GM21423 (cell line): ENCODE measurements at regions not wholly inside any gene's neighbourhood (a gene's known extent, or its start where the extent isn't known, plus 50 kb on each side); places are given as distances from the start of the nearest gene placed in this dataset.

Experiments used
- ATAC-seq: cut with Tn5 transposase; IDR thresholded peaks from one replicate; pipeline ENCODE4 v1.9.1; 2021; ENCODE audit warnings: mild to moderate bottlenecking, moderate library complexity; ENCODE audit not compliant: unreplicated experiment

GRCh38 chr3:162742159-162742717 is 1245.6 kb downstream of the OTOL1 start:
- ATAC-seq = no peak

DNA sequence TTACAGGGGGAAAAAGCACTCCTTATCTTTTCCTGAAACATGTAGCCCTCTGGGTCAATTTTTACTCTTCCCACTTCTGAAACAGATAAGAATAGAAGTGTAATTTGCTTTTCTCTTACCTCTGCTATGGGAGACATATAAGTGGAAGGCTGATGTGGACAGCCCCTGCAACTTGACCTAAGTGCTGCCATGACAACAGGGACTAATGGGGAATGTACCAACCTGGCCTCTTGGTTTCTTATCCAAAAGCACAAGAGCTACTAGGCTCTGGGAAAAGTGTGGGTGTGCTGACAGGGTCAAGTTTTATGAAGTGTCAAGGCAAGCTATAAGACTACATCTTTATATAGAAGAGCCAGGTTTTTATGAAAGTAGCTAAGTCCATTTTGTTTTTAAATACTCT is 1246.5 kb downstream of the OTOL1 start:
- no peak for ATAC-seq

DNA sequence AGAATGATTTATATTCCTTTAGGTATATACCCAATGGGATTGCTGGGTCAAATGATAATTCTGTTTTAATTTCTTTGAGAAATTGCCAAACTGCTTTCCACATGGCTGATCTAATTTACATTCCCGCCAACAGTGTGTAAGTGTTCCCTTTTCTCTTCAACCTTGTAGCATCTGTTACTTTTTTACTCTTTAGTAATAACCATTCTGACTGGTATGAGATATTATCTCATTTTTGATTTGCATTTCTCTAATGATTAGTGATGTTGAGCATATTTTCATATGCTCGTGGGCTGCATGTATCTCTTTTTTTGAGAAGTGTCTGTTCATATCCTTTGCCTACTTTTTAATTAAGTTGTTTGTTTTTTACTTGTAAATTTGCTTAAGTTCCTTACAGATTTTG is 1264.2 kb downstream of the OTOL1 start:
- ATAC-seq = no peak

DNA sequence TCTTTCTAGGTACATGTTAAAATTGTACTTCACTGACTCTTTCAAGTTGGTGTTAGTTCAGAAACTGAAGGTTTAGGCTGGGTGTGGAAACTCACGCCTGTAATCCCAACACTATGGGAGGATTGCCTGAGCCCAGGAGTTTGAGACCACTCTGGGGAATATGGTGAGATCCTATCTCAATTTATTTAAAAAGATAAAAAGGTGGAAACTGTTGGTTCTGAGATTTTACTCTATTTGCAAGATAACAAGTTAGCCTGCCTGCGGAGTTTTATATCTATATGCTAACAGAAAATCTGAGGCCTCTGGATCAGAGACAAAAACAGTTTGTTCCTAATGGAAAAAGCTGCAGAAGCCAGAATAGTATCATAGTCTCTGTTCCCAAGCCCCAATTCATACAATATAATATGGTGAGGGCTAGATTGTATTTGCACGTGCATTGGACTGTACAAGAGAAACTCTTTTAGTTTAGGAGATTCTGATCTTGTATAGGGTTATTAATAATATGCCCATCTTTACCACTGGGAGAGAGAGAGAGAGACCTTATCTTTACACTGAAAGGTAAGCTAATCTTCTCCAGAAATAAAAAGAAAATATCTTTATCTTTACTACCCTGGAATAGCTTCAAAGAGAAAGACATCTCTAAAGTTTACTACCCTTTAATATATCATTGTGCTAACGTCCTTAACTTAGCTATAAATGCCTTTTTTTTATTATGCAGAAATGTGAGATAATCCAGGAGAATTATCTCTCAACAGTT is 1267.6 kb downstream of the OTOL1 start:
- no peak for ATAC-seq

GRCh38 chr3:162764808-162765071 is 1268.1 kb downstream of the OTOL1 start:
- no peak for ATAC-seq

GRCh38 chr3:162765524-162765923 is 1268.9 kb downstream of the OTOL1 start:
- no peak for ATAC-seq

DNA sequence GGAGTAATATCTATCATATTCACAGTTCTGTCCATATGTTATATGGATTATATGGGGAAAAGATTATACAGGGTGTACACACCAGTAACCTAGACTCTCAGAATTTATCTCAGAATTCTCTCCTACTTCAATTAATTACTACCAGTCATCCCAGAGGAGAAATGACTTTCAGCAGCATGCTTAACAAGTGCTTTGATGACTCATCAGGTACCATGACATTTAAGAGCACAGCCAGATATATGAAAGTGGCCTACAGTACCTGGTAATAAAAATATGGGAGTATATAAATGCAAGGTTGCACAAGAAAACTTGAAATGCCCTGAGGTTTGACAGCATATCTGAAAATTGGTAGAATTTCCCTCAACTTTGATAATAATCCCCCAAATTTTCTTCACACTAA is 1273.0 kb downstream of the OTOL1 start:
- ATAC-seq = no peak

GRCh38 chr3:162770551-162770950 is 1273.9 kb downstream of the OTOL1 start:
- ATAC-seq = no peak

- no peak for ATAC-seq
Measured at GRCh38 chr3:162774613-162775100, 1278.0 kb downstream of the OTOL1 start.

DNA sequence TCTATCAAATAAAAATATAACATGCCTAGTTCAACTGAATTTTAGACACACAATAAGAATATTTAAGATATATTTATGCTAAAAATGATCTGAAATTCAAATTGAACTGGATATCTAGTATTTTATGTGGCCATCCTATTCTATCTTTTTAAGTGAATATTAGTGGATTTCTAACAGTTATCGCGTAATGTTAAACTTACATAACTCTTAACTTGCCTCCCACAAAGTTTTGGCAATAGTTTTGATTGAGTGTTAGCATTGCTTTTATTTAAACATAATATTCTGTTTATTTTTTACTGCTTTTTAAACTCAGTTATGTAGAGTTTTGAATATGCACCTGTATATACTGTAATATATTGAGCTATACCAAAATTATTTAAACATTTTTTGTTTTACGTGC is 1279.5 kb downstream of the OTOL1 start:
- ATAC-seq = no peak

DNA sequence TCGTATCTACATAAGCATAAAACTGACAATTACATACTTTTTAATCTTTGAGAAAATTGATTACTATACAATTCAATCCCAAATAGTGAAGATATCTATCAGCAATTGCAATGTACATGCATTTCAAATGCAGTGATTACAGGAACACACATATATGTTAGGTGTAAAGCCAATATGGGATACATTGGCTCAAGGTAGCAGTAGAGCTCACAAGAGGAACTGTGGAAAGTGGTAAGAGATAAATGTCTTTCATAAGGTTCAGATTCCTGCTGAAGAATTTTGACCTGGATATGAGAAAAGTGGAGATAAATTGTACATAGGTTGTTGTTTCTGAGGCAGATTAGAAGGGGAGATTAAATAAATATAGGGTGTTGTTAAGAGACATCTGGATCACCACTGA is 1280.5 kb downstream of the OTOL1 start:
- ATAC-seq = no peak

DNA sequence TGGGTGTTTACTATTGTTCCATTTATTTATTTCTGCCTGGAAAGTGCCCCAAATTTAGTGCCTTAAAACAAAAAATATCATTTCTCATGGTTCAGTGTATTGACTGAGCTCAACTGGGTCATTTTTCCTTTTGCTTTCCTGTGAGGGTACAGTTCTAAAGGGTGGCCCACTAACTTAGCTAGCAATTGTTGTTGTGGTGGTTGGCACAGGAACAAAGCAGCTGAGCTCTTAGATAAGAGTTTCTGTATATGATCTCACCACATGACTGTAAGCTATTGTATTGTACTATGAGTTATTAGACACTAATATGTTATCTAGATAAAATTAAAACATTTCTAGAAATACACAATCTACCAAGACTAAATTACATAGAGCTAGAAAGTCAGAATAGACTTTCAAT is 1283.7 kb downstream of the OTOL1 start:
- no peak for ATAC-seq

GRCh38 chr3:162799910-162800309 is 1303.3 kb downstream of the OTOL1 start:
- no peak for ATAC-seq

DNA sequence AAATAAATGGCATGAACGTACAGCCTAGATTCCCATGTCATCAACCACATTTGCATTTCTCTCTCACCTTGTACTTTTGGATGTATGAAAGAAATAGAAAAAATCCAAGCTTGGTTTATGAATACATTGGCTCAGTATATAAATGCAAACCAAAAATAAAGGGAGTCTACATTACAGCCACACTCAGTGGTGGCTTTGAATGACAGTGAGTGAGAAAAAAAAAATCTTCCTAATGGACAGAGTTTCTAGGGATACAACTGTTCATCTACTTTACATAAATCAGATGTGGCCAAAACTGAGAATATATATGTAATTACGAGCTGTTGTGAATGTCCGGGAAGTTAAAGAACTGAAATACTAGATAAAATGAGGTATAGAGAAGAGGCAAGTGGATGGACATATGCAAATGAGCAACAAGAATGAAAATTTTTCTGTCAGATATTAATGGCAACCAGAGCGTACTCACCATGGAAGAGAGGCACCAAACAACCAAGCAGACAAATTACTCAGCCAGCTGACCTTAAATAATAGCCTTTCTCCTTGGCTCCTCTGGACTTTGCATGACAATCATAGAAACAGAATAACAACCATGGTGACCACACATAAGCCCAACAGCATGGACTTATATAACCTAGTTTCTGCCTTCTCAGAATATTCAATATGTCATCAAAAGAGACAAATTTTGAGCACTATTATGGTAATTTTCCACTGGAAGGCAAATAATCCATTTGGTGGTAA is 1305.8 kb downstream of the OTOL1 start:
- no peak for ATAC-seq

- ATAC-seq = no peak
Measured at GRCh38 chr3:162810776-162811175, 1314.2 kb downstream of the OTOL1 start.

DNA sequence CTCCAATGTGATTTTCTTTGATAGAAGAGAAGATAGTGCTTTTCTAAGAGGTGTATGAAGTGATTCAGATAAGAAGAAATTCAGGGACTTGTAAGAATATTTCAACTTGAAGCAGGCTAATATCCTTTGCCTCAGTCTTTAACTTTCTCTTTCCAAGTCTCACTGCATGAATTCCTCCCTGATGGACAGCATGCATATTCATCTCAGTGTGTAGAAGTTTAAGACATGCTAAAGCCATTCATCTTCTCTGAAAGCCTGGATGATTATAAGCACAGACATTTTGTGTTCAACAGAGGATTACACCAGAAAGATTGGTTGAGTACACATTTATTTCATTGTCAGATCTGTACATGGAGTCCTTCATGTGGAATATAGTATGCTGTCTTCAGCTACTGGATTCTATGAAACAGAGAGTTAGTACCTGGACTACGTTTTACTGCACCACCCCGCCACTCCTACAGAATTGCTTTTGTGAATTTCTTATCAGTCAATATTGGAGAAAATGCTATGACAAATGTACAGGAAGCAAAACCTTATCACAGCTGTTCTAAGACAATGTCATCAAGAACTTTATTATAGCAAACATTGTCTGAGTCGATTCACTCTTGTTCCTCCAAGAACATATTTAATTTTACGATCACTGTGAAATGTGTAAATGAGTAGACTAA is 1346.1 kb downstream of the OTOL1 start:
- no peak for ATAC-seq

DNA sequence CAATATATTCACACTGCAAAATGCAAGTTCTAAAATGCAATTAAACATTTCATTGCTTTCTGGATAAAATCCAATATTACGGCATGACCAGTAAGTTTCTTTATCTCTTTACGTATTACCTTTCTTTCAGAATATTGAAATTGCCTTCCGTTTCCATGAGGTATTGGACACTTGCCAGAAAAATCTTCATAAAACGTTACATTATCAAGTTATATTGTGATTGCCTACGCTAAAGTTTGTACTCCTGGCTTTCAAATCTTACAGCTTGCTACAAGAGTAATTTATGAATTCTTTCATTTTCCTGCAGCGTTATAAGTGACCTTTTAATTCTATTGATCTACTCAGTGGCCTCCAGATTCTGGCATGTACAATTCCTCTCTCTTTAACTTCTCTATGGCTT is 1349.3 kb downstream of the OTOL1 start:
- ATAC-seq = no peak

DNA sequence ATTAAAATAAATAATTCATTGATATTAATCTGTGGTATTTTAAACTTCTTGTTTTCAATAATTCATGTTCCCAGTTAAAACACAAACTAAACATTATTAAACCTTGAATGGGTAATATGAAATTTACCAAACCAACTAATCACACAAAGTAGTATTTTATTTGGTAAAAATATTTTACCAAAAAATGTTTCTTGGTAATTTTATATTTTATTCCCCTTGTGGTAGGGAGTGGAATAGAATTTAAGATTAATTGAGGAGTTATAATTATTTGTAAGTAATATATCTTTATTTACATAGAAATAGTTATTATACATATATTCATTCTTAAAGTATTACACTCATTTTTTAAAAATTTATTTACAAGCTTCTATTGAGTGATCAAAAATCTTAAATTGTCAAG is 1350.9 kb downstream of the OTOL1 start:
- ATAC-seq = no peak

- no peak for ATAC-seq
Measured at GRCh38 chr3:162863579-162863978, 1367.0 kb downstream of the OTOL1 start.

GRCh38 chr3:162865466-162865865 is 1368.9 kb downstream of the OTOL1 start:
- ATAC-seq = no peak

DNA sequence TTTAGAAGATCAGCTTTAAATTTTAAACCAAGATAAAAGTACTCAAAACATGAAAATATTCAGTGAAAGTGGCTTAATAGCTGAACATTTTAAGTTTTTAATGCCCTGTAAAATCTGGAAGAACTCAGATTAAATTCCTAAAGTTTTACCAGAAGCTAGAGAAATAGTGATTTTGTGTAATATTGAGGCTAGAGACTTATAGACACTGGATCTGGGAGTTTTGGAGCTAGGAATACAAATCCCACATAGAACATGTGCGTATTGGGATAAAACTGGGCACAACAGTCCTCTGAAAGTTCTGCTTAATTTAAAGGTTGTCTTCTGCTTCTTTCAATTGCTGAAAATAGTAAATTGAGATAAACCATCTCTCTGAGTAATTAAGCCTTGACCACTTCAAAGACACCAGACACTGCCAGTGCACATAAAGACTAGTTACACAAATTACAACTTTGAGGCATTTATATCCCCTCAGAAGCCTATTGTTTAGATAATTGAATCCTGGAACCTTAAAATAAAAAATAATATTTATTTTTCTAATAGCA is 1382.5 kb downstream of the OTOL1 start:
- no peak for ATAC-seq
